Activated CD4-positive, alpha-beta T cell treated with anti-CD3 and anti-CD28 coated beads for 1 hour (primary cell): ENCODE measurements at regions not wholly inside any gene's neighbourhood (a gene's known extent, or its start where the extent isn't known, plus 50 kb on each side); places are given as distances from the start of the nearest gene placed in this dataset.

ENCODE experiments used
- DNase-seq: peaks from one replicate; pipeline ENCODE4 v3.0.0-alpha.2; 2020

DNA sequence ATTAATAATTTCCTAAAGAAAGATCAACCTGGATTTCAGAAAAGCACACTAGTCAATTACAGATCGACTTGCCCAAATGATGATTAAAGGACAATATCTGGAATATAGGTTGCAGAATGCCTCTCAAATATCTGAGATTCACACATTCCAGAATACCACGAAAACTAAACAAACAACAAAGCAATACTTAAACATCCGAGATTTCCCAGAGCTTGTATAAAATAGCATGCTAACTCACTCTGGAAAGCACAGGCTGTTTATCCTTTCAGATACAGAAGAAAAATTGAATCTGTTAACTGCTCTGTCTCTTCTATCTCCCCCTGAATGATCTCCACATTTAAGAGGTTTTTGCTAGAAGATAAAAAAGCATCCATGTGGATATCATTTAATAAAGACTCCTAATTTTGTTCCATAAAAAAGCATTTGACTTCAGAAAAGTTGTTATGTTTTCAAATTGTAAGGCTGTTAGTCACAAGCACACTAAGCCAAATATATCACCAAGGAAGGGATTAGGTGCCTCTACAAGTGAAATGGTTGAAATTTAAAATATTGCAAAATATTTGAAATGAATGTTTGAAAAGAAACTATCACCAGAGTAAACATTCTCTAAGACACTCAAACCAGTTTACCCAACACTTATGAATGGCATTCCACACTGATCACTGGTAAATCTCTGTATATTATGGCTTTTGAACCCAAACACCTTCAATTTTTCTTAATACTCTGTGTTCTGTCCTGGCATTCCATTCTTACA, 865.1 kb upstream of the ADAMTS5 start:
- no peak for DNase-seq

GRCh38 chr21:27831177-27831576, 864.3 kb upstream of the ADAMTS5 start:
- no peak for DNase-seq

- no peak for DNase-seq
These were observed 861.1 kb upstream of the ADAMTS5 start for GRCh38 chr21:27827972-27828371.

- no peak for DNase-seq
These were observed 858.1 kb upstream of the ADAMTS5 start for GRCh38 chr21:27825035-27825434.

DNA sequence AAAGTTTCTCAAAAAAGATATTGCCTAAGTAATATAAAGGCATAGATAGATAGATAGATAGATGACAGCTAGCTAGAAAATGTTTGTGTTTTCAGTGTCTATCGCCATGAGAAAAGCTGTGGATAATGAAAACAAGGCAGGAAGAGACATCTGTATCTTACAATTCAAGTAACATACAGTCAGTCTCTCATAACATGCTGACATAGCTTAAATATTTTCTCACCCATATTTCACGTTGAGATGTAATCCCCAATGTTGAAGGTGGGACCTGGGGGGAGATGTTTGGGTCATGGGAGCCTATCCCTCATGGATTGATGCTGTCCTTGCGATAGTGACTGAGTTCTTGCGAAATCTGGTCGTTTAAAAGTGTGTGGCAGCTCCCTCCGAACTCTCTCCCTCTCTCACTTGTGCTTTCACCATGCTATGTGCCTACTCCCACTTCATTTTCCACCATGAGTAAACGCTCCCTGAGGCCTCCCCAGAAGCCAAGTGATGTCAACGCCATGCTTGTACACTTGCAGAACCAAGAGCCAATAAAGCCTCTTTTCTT, 856.8 kb upstream of the ADAMTS5 start:
- no peak for DNase-seq

- no peak for DNase-seq
These were observed 853.5 kb upstream of the ADAMTS5 start for GRCh38 chr21:27820342-27820741.

GRCh38 chr21:27819299-27819698, 852.4 kb upstream of the ADAMTS5 start:
- DNase-seq, result no peak

- no peak for DNase-seq
These were observed 852.0 kb upstream of the ADAMTS5 start for GRCh38 chr21:27818847-27819246.

- DNase-seq, result no peak
These were observed 851.2 kb upstream of the ADAMTS5 start for GRCh38 chr21:27817902-27818623.

DNA sequence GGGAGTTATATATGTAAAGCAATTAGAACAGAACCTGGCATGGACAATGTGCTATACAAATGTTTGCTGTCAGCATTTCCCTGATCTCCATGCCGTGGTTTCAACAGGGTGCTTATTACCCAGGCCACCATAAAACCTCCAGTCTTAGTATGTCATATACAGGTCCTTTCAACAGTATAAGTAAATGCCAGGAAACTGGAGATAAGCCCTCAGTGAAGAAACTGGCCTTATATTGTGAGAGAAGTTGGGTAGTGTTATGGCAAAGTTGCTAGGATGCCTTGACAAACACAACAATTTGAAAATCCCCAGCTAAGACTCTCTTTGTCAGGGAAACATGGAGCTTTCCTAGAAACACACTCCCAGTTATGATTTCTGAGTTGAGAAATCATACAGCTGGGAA, 850.2 kb upstream of the ADAMTS5 start:
- DNase-seq, result no peak

GRCh38 chr21:27816301-27816700, 849.4 kb upstream of the ADAMTS5 start:
- no peak for DNase-seq

- no peak for DNase-seq
These were observed 847.3 kb upstream of the ADAMTS5 start for GRCh38 chr21:27814226-27814625.

DNA sequence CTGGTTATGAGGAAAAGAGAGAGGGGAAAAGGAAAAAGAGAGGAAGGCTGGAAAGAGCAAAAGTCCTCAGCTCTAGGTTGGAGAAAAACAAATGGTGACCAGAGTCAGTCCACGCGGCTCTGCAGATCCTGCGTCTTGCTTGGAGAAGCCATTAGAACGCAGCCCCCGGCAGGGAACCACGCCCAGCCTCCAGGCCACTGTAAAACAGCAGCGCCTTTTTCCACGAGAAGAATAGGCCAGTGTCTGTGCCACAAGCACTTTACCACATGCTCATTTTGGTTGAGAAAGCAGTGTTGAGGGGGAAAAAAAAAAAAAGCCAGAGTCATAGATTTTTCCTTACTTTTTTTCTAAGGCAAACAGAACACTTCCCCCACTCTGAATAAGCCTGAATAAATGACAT, 846.9 kb upstream of the ADAMTS5 start:
- no peak for DNase-seq

GRCh38 chr21:27813344-27813743, 846.5 kb upstream of the ADAMTS5 start:
- no peak for DNase-seq

DNA sequence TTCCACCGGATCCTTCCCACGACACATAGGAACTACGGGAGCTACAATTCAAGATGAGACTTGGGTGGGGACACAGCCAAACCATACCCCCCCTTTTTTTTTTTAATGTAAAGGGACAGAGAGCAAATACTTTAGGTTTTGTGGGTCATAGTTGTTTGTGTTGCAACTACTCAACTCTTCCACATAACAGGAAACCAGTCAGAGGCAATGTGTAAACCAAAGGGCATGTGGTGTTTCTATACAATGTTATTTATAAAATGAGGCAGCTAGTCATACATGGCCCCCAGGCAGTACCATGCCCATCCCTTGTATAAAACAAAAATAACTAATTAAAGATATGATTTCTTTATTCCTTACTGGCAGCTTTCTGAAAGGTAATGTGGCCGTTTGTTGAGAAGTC, 845.4 kb upstream of the ADAMTS5 start:
- no peak for DNase-seq

DNA sequence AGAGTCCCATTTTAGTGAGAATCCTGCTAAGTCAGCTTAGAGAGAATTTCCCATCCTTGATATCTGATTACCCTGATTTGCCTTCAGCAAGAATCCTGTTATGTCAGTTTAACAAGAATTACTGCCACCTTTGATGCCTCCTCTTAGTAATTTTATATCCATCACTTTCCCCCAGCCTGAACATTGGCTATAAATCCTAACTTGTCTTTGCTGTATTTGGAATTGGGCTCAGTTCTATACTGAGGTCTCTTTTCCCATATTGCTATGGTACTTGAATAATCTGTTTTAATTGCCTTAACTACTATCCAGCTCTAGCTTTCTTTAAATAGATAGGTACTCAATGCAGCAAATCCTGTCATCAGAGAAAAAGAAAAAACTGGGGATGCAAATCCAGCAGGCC, 842.0 kb upstream of the ADAMTS5 start:
- no peak for DNase-seq

DNA sequence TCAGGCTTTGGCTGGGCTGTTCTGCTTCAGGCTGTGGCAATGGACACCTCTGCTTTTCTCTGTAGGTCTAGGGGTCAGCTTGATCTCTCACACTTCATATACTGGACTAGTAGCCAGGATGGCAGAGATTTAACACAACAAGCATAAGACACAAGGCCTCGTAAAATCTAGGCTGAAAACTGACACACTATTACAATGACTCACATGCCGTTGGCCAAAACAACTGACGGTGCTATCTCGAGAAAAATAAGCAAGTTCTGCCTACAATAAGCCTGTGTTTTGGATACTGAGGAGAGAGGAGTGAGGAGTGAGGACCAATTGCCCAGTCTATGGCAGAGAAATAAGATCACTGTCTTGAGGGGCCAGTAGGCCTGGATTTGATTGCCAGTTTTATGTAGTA, 840.7 kb upstream of the ADAMTS5 start:
- DNase-seq, result no peak

GRCh38 chr21:27806281-27806680, 839.4 kb upstream of the ADAMTS5 start:
- no peak for DNase-seq

GRCh38 chr21:27805696-27806095, 838.8 kb upstream of the ADAMTS5 start:
- DNase-seq, result no peak

GRCh38 chr21:27804515-27804914, 837.6 kb upstream of the ADAMTS5 start:
- no peak for DNase-seq

DNA sequence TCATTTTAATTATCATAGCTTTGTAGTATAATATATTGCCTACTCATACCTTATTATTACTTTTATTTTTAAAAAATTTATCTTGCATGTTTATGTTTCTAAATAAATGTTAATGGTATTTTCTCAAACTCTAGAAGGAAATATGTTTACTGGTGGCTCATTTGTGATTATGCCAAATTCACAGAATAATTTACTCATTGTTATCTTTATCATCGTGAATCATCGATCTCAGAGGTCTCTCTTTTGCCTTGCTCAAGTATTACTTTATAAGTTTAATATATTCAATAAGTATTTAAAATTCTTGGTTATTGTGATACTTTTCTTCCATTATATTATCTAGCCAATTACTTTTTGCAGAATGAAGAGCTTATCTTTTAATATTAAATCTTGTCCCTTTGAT, 836.7 kb upstream of the ADAMTS5 start:
- no peak for DNase-seq

GRCh38 chr21:27802816-27803475, 836.1 kb upstream of the ADAMTS5 start:
- DNase-seq, result no peak

DNA sequence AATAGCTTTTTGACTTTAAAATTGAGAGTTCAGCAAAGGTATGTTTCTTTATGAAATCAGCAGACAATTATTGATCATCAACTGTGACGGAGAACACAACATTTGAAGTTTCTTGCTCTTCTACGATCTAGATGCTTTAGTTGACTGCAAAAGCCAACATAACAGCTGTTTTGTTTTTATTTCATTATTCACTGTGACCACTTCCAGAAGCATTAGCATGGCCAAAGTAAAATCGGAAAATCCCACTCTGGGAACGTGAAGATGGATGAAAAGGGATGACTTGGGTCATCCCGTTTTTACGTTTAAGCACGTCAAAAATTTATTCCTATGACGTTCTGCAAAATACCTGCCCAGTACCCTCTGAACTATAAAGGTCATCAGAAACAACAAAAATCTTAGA, 833.0 kb upstream of the ADAMTS5 start:
- DNase-seq, result no peak

- DNase-seq, result no peak
These were observed 829.2 kb upstream of the ADAMTS5 start for GRCh38 chr21:27796106-27796505.
